ENCODE measurements at regions not wholly inside any gene's neighbourhood (a gene's known extent, or its start where the extent isn't known, plus 50 kb on each side); places are given as distances from the start of the nearest gene placed in this dataset.

GRCh38 chr12:107612508-107612907 is 73.1 kb upstream of the PWP1 start:
- H3K4me3 ChIP-seq (ENCODE audit: low read depth, low read length): no peak overlapping the region
- DNase-seq (ENCODE audit: low read depth): no peak

DNA sequence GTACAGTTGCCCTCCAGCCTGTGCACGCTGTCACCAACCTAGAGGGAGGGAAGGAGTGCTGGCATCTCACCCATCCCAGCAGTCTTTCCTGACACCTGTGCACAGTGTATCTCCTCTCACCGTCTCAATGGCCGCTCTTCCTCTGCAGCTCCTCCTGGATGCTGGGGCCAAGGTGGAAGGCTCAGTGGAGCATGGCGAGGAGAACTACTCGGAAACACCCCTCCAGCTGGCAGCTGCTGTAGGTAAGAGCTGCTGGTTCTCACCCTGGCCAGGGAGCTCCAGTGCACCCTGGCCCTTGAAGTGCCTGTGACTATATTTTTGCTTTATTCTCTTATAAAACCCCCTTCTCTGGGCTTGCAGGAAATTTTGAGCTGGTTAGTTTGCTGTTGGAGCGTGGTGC is 68.7 kb upstream of the PWP1 start:
- no peak overlapping the region for H3K4me3 ChIP-seq (ENCODE audit: low read depth, low read length)
- no peak for DNase-seq (ENCODE audit: low read depth)

DNA sequence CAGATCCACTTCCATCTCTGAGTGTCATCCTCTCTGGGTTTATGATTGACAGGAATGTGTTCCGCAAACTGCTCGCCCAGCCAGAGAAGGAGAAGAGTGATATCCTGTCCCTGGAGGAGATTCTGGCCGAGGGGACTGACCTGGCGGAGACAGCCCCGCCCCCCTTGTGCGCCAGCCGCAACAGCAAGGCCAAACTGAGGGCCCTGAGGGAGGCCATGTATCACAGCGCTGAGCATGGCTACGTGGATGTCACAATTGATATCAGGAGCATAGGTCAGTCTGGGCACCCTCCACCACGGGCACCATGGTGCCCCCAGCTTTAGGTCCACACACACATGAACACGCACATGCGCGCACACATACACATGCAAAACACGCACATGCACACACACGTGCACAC is 67.5 kb upstream of the PWP1 start:
- no peak for DNase-seq (ENCODE audit: low read depth)
- no peak overlapping the region for H3K4me3 ChIP-seq (ENCODE audit: low read depth, low read length)

- H3K4me3 ChIP-seq (ENCODE audit: low read depth, low read length): no peak overlapping the region
- DNase-seq (ENCODE audit: low read depth): no peak
Measured at GRCh38 chr12:107619831-107620230, 65.8 kb upstream of the PWP1 start.

GRCh38 chr12:107622001-107622400 is 63.6 kb upstream of the PWP1 start:
- H3K4me3 ChIP-seq (ENCODE audit: low read depth, low read length): no peak overlapping the region
- DNase-seq (ENCODE audit: low read depth): no peak

GRCh38 chr12:107624493-107624892 is 61.1 kb upstream of the PWP1 start:
- DNase-seq (ENCODE audit: low read depth): no peak
- no peak overlapping the region for H3K4me3 ChIP-seq (ENCODE audit: low read depth, low read length)

GRCh38 chr12:107631715-107632114 is 53.9 kb upstream of the PWP1 start:
- H3K4me3 ChIP-seq (ENCODE audit: low read depth, low read length): no peak overlapping the region
- DNase-seq (ENCODE audit: low read depth): no peak

DNA sequence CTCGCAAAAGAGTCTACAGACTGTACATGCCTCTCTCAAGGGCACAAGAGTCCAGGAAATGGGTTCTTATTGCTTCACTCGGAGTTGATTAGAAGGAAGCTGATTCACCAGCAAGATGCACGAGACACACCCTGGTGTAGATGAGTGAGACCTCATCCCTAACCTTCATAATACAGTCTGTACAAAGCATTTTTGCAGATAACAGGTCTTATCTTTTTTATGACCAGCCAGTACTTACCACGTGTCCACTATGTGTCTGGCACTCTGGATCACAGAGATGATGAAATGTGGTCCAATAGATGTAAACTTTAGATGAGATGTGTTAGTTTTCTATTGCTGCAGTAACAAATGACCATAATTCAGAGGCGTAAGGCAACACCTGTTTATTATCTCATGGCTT is 53.4 kb upstream of the PWP1 start:
- H3K4me3 ChIP-seq (ENCODE audit: low read depth, low read length): no peak overlapping the region
- DNase-seq (ENCODE audit: low read depth): no peak

DNA sequence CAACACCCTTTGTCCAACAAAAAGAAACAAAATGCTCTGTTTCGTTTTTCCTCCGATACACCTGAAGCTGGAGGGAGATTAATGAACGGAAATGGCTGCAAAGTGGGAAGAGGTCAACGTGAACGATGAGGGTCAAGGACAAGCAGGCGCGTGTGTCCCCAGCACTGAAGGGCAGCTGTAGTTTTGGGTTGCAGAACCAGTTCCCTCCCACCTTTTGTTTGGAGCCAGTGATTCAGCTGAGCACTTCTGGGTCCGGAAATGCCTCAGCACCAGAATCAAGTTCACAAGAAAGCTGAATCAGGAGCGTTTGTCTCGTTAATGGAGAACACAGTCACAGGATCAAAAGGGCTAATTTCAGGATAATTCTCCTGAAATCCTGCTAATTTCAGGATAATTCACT is 51.1 kb upstream of the PWP1 start:
- DNase-seq (ENCODE audit: low read depth): no peak
- H3K4me3 ChIP-seq (ENCODE audit: low read depth, low read length): no peak overlapping the region

GRCh38 chr12:107635139-107635538 is 50.5 kb upstream of the PWP1 start:
- DNase-seq (ENCODE audit: low read depth): no peak

More at GRCh38 chr12:107635139-107635538, 50.5 kb upstream of the PWP1 start:
- no peak overlapping the region for H3K4me3 ChIP-seq (ENCODE audit: low read depth, low read length)
